ENCODE measurements at regions not wholly inside any gene's neighbourhood (a gene's known extent, or its start where the extent isn't known, plus 50 kb on each side); places are given as distances from the start of the nearest gene placed in this dataset.
"Not testable (repeated sequence)": the region's sequence is repeated elsewhere in the genome, so short reads cannot be mapped to it uniquely, and the experiment has no call there.

DNA sequence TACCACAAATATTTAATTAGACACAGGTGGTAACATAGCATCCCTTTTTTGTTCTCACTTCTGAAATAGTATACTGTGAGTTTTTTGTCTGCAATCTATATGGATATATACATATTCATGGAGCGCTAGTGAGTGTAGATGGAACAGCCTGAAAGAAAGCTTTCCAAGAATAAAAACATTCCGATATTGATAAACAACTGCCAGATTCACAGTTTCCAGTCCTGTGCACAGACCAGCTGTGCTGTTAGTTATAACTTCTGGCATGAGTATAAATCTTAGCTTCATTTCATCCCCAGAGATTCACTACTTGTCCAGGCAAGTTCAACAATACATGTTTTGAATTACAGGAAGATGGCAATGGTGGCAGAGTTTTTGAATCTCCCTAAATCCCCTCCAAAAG, 467.1 kb upstream of the STEAP1 start:
- TF ChIP-seq CTCF (conservative IDR thresholded peaks at IDR 0.05; ENCODE audit: low read depth, low read length), result no peak
- H3K4me3 ChIP-seq (ENCODE audit: low read depth, low read length), result no peak overlapping the region
- no peak for DNase-seq (ENCODE audit: low read depth)

DNA sequence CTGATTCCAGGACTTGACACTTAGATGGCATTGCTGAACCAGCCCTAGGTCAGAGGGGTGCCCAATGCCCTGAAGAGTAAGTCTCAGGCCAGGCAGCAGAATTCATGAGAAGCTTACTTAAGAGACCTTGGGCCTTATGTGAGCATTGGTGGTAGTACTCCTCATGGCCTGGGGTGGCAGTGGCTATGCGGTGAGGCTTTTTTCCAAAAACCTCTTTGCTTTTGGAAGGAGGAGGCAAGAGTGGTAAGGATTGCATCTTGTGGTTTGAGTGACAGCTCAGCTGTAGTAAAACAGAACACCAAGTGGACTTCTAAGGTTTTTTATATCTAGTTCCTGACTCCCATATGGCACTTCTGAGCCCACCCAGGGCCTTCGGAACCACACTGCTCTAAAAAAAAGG, 459.0 kb upstream of the STEAP1 start:
- no peak for DNase-seq (ENCODE audit: low read depth)
- no peak for TF ChIP-seq CTCF (conservative IDR thresholded peaks at IDR 0.05; ENCODE audit: low read depth, low read length)

GRCh38 chr7:89714131-89714530, 440.1 kb upstream of the STEAP1 start:
- TF ChIP-seq CTCF (conservative IDR thresholded peaks at IDR 0.05; ENCODE audit: low read depth, low read length), result no peak
- H3K4me3 ChIP-seq (ENCODE audit: low read depth, low read length), result no peak overlapping the region
- no peak for DNase-seq (ENCODE audit: low read depth)

More for the DNA sequence above, 459.0 kb upstream of the STEAP1 start:
- no peak overlapping the region for H3K4me3 ChIP-seq (ENCODE audit: low read depth, low read length)

GRCh38 chr7:89718941-89719340, 435.3 kb upstream of the STEAP1 start:
- not testable (repeated sequence) for DNase-seq (ENCODE audit: low read depth); H3K4me3 ChIP-seq (ENCODE audit: low read depth, low read length)

GRCh38 chr7:89728481-89728880, 425.8 kb upstream of the STEAP1 start:
- H3K4me3 ChIP-seq (ENCODE audit: low read depth, low read length), result no peak overlapping the region
- no peak for DNase-seq (ENCODE audit: low read depth)
- no peak for TF ChIP-seq CTCF (conservative IDR thresholded peaks at IDR 0.05; ENCODE audit: low read depth, low read length)

- no peak for TF ChIP-seq CTCF (conservative IDR thresholded peaks at IDR 0.05; ENCODE audit: low read depth, low read length)
- DNase-seq (ENCODE audit: low read depth), result no peak
- H3K4me3 ChIP-seq (ENCODE audit: low read depth, low read length), result no peak overlapping the region
Observed at GRCh38 chr7:89731751-89732445, 422.4 kb upstream of the STEAP1 start.

DNA sequence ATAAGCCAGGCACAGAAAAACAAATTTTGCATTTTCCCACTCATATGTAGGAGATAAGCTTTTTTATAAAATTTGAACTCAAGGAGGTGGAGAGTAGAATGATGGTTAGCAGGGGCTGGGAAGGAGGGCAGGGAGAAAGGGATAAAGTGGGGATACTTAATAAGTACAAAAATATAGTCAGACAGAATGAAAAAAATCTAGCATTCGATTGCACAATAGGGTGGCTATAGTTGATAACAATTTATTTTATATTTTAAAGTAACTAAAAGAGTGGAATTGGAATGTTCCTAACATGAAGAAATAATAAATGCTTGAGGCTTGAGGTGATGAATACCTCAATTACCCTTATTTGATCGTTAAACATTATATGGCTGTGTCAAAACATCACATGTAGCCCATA, 415.7 kb upstream of the STEAP1 start:
- no peak for TF ChIP-seq CTCF (conservative IDR thresholded peaks at IDR 0.05; ENCODE audit: low read depth, low read length)
- no peak overlapping the region for H3K4me3 ChIP-seq (ENCODE audit: low read depth, low read length)
- no peak for DNase-seq (ENCODE audit: low read depth)
